ENCODE measurements at regions not wholly inside any gene's neighbourhood (a gene's known extent, or its start where the extent isn't known, plus 50 kb on each side); places are given as distances from the start of the nearest gene placed in this dataset.

DNA sequence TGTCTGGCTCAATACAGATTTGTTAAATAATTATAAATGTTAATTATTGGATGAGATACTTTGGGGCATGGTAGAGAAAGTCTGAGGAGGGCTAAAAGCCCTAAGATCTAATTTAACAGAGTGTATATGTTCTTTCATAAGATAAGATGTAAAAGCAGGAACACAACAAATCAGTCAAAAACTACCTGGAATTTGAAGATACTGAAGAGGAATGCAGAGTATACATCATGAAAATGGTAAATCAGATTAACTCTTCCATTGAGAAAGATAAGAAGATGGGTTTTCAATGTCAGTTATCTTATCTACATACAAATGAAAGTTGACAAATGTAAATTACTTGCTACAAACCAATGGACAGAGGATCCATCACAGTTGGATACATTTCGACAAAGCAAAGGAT lies 107.3 kb upstream of the NFIB start (continued):
- TF ChIP-seq, protein P1, sequence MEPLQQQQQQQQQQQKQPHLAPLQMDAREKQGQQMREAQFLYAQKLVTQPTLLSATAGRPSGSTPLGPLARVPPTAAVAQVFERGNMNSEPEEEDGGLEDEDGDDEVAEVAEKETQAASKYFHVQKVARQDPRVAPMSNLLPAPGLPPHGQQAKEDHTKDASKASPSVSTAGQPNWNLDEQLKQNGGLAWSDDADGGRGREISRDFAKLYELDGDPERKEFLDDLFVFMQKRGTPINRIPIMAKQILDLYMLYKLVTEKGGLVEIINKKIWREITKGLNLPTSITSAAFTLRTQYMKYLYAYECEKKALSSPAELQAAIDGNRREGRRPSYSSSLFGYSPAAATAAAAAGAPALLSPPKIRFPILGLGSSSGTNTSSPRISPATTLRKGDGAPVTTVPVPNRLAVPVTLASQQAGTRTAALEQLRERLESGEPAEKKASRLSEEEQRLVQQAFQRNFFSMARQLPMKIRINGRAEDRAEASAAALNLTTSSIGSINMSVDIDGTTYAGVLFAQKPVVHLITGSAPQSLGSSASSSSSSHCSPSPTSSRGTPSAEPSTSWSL (CRISPR knock-in tag; IDR thresholded peaks at IDR 0.05; ENCODE audit: borderline replicate concordance), result no peak
- TF ChIP-seq ZBTB43 (CRISPR knock-in tag; IDR thresholded peaks at IDR 0.05), result no peak
- no peak for TF ChIP-seq SNRNP70 (optimal IDR thresholded peaks at IDR 0.05; ENCODE audit: low read depth, low read length)

GRCh38 chr9:14418941-14419937 lies 105.3 kb upstream of the NFIB start:
- H4K20me1 ChIP-seq (replicated peaks; ENCODE audit: control insufficient read depth, insufficient read depth, low read length), result no peaks in the 10 kb centered on the region
- no peak overlapping the region for H3K4me3 ChIP-seq
- no peak overlapping the region for H3K4me2 ChIP-seq (ENCODE audit: insufficient read depth, low read length)
- H3K27ac ChIP-seq (ENCODE audit: extremely low read depth, low read depth, low read length), result no peak overlapping the region
- H2AFZ ChIP-seq (ENCODE audit: low read depth, low read length), result no peak overlapping the region
- H3K36me3 ChIP-seq (ENCODE audit: control insufficient read depth, insufficient read depth, low read length), result no peaks in the 10 kb centered on the region
- H3K79me2 ChIP-seq (ENCODE audit: control insufficient read depth, insufficient read depth, low read length), result no peaks in the 10 kb centered on the region
- CTCF ChIA-PET (ENCODE audit: low intra/inter-chr PET ratio), result no interaction called here
- DNase-seq (ENCODE audit: extremely low read depth in 1 of 4, low spot score in 3 of 4) (no peak), FAIRE-seq (no peak), ATAC-seq (no peak)
- H3K9ac ChIP-seq (ENCODE audit: insufficient read depth in 1 of 2, low read depth in 2 of 2, low read length in 2 of 2), result no peak overlapping the region
- no peaks in the 10 kb centered on the region for H3K9me3 ChIP-seq (replicated peaks; ENCODE audit: control insufficient read depth, insufficient read depth, low read depth, low read length)
- no peaks in the 10 kb centered on the region for H3K9me1 ChIP-seq (ENCODE audit: control insufficient read depth, insufficient read depth, low read length)
- WGBS (ENCODE audit: insufficient coverage, low coverage, missing lambda C conversion rate), result 65% methylated on average over 15 of the region's 16 CpGs
- TF ChIP-seq SRSF7 (optimal IDR thresholded peaks at IDR 0.05; ENCODE audit: low read depth, low read length) (no peak), FOSL1 (tag; conservative IDR thresholded peaks at IDR 0.05) (no peak)
- H3K4me1 ChIP-seq (replicated peaks in 1 of 2; ENCODE audit: control insufficient read depth in 2 of 2, insufficient read depth in 2 of 2, low read length in 2 of 2), result no peaks in the 10 kb centered on the region
- POLR2A ChIA-PET, result interaction anchor here (0.8 kb wide), 1 partner anchor 600 kb away, joined by 3 read pairs; no protein-coding TSS in a partner anchor
- intact Hi-C loops (cut with micrococcal nuclease), result no loop called here
- BruUV-seq (replicated peaks), result no TSS peak
- in situ Hi-C loops (cut with MboI), result no loop called here
- H3K27me3 ChIP-seq (ENCODE audit: control insufficient read depth in 2 of 2, insufficient read depth in 2 of 2, low read length in 2 of 2), result no peaks in the 10 kb centered on the region

Measured in K562 (cell line).